Right cardiac atrium (tissue), 5 donors: ENCODE measurements at regions not wholly inside any gene's neighbourhood (a gene's known extent, or its start where the extent isn't known, plus 50 kb on each side); places are given as distances from the start of the nearest gene placed in this dataset.

ENCODE experiments used
- ATAC-seq, 2 donors: fragments of 200-7000 bp; cut with Tn5 transposase; one replicate each; pipeline versions ENCODE4 v1.8.0 to v1.9.1; 2020; ENCODE audit warnings: moderate library complexity in 2 of 2, mild to moderate bottlenecking in 1 of 2
- DNase-seq, 3 donors: peaks; one replicate each; pipeline ENCODE4 v3.0.0-alpha.2; 2020
- H3K27ac ChIP-seq: one replicate; pipeline ENCODE4 v1.5.1; 2013; ENCODE audit warnings: mild to moderate bottlenecking, low read length, control low read depth, moderate library complexity
- H3K27me3 ChIP-seq: one replicate; pipeline ENCODE4 v1.6.1; 2013; ENCODE audit not compliant: control insufficient read depth, insufficient read depth
- H3K4me1 ChIP-seq: one replicate; pipeline ENCODE4 v1.6.1; 2013; ENCODE audit warnings: low read length; ENCODE audit not compliant: control insufficient read depth, insufficient read depth
- H3K4me3 ChIP-seq: one replicate; pipeline ENCODE4 v1.5.1; 2013; ENCODE audit warnings: low read length, control low read depth
- H3K9me3 ChIP-seq: one replicate; pipeline ENCODE4 v1.6.1; 2013; ENCODE audit warnings: low read length; ENCODE audit not compliant: control insufficient read depth
- WGBS: extraction: QIAGEN DNeasy Blood & Tissue Kit; methylation state at CpG from one replicate; pipeline ENCODE4 v1.1.7; 2013; 5-methylcytosine and 5-hydroxymethylcytosine counted together
- intact Hi-C, 4 donors: fragments of 100-400 bp; cut with DNase I; formaldehyde crosslinking; loops; one replicate each; pipeline versions ENCODE4 v1.11.0 to v1.14.0; 2022 to 2023
- donor health status: healthy with polysubstance abuse.
- donor health status: DM: no; HTN: yes; CAD: no.
- donor health status: DM: no; HTN: no; CAD: no.
- donor health status: DM: no; HTN: yes; CAD: no; lungs with severe emphysema.
- donor health status: DM: yes; HTN: yes; CAD: no.

DNA sequence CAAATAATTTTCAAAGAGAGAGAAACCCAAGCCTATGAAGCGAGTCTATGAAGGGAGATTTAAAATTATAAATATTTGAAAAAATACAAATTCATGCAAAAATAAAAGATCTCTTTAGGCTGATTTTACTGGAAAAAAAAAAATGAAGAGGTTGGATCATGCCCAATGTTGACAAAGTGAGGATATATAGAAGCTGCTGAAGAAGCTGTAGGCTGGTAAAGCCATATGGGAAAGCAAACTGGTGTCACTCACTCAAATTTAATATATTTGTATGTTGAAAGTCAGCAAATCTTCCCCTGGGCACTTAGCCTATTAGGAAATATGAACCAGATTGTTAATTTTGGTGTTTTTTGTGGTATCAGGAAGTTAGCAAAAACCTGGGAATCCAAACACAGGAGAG, 61.8 kb upstream of the BCHE start:
- no peaks in the 10 kb centered on the region for H3K4me1 ChIP-seq
- intact Hi-C loops = no loop called here
- DNase-seq (no peak), ATAC-seq (no peak)
- H3K9me3 ChIP-seq = no peaks in the 10 kb centered on the region
- no peak overlapping the region for H3K4me3 ChIP-seq
- WGBS = 96% methylated on average over 1 of the region's 1 CpG
- no peaks in the 10 kb centered on the region for H3K27me3 ChIP-seq
- no peak overlapping the region for H3K27ac ChIP-seq

DNA sequence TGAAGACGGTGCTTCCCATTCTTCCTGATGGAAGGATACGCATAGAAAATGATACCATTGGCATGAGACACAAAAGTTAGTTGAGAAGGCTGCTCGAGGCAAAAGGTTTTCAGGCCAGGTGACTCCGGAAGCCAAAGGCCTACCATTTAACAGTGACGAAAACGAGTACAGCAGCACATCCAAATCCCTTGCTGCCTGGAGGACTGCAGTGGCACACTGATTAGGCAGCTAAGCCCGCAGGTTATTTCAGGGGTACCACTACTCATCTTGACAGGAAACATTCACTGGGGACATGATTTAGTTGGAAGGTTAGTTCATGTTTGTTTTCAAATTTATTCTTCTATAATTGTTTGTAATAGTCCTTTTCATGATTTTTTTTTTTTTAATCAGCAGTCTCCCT, 59.9 kb upstream of the BCHE start:
- no peak for DNase-seq
- intact Hi-C loops = no loop called here
- WGBS = 79% methylated on average over 7 of the region's 7 CpGs
- Histone ChIP-seq H3K27ac (no peak overlapping the region), H3K27me3 (no peaks in the 10 kb centered on the region), H3K4me1 (no peaks in the 10 kb centered on the region), H3K9me3 (no peaks in the 10 kb centered on the region), H3K4me3 (no peak overlapping the region)
- no peak for ATAC-seq

DNA sequence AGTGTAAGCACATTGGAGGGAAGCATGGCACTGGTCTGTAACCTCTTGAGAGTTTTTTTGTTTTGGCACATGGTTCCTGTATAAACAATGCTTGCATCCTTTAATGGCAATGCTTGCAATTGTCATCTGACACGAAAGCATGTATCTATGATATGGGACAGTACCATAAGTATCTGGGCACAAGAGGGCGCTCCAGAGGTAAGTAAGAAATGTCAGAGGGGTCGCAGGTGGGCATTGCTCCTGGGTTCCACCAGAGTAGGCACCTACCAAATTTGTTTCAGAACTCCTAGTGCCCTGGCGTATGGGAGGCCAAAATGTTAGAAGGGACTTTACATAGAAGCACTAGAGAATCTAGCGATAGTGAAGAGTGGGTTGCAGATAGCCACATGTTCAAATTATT, 58.7 kb upstream of the BCHE start:
- Histone ChIP-seq H3K4me1 (no peaks in the 10 kb centered on the region), H3K27ac (no peak overlapping the region), H3K27me3 (no peaks in the 10 kb centered on the region), H3K9me3 (no peaks in the 10 kb centered on the region), H3K4me3 (no peak overlapping the region)
- WGBS = 41% methylated on average over 5 of the region's 5 CpGs
- DNase-seq = no peak
- no peak for ATAC-seq
- intact Hi-C loops = no loop called here

DNA sequence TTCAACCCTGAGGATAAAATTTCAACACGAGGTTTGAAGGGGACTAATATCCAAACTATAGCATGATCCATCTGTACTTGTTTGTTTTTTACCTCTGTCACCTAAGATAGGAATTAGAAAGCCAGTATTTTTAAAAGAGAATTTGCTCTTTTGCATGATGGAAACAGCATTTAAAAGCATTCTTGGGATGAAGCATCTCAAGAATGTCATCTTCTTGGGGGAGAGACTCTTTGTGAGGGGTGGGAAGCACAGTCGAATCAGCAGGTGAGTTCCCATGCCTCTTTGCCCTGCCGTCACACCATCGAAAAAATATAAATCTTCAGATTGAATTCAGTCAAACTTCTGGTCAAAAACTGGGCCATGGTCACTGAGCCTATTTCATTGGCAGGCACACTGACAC, 55.3 kb upstream of the BCHE start:
- ATAC-seq = no peak
- 66% methylated on average over 4 of the region's 4 CpGs for WGBS
- H3K27me3 ChIP-seq = no peaks in the 10 kb centered on the region

More for the DNA sequence above, 55.3 kb upstream of the BCHE start:
- no peaks in the 10 kb centered on the region for H3K9me3 ChIP-seq
- H3K4me1 ChIP-seq = no peaks in the 10 kb centered on the region
- no peak overlapping the region for H3K4me3 ChIP-seq
- intact Hi-C loops = no loop called here
- DNase-seq = no peak
- no peak overlapping the region for H3K27ac ChIP-seq
